Suprapubic skin (tissue), 3 donors: ENCODE measurements at regions not wholly inside any gene's neighbourhood (a gene's known extent, or its start where the extent isn't known, plus 50 kb on each side); places are given as distances from the start of the nearest gene placed in this dataset.

ENCODE experiments used
- POLR2A ChIP-seq, 2 donors: fragments of 450-650 bp; IDR thresholded peaks; one replicate each; pipeline ENCODE4 v1.6.1; 2017; ENCODE audit warnings: antibody characterized with exemption in 2 of 2, mild to moderate bottlenecking in 2 of 2, moderate library complexity in 2 of 2
- TF ChIP-seq, protein P1 (sequence below), 2 donors: fragments of 200-600 bp in 1 of 2; fragments of 450-650 bp in 1 of 2; sonication (generic) in 1 of 2; IDR thresholded peaks; one replicate each; pipeline ENCODE4 v1.5.1; 2016 to 2019; ENCODE audit warnings: antibody characterized with exemption in 2 of 2, mild to moderate bottlenecking in 1 of 2, moderate library complexity in 1 of 2

DNA sequence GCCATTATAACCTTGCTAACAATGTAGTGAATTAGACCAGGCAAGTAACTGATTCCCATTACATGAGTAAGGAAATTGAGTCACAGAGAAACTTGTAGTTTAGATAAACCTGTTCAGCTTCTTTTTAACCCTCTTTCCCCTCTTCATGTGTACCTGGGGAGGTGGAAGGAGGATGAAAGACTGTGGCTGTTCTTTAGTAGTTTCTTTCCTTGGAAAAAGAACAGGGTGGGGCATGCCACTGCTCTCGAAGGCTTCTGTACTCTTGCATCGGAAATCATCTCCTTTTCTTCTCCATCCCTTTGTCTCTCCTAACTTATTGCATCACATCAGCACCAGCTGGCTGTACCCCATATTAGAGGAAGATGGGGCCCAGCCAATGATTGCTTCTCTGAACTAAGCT, 171.4 kb downstream of the PPARGC1A start:
- TF ChIP-seq, protein P1, sequence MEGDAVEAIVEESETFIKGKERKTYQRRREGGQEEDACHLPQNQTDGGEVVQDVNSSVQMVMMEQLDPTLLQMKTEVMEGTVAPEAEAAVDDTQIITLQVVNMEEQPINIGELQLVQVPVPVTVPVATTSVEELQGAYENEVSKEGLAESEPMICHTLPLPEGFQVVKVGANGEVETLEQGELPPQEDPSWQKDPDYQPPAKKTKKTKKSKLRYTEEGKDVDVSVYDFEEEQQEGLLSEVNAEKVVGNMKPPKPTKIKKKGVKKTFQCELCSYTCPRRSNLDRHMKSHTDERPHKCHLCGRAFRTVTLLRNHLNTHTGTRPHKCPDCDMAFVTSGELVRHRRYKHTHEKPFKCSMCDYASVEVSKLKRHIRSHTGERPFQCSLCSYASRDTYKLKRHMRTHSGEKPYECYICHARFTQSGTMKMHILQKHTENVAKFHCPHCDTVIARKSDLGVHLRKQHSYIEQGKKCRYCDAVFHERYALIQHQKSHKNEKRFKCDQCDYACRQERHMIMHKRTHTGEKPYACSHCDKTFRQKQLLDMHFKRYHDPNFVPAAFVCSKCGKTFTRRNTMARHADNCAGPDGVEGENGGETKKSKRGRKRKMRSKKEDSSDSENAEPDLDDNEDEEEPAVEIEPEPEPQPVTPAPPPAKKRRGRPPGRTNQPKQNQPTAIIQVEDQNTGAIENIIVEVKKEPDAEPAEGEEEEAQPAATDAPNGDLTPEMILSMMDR (IDR thresholded peaks at IDR 0.05), result no peak
- no peak for TF ChIP-seq POLR2A (IDR thresholded peaks at IDR 0.05)
